ENCODE measurements at regions not wholly inside any gene's neighbourhood (a gene's known extent, or its start where the extent isn't known, plus 50 kb on each side); places are given as distances from the start of the nearest gene placed in this dataset.

DNA sequence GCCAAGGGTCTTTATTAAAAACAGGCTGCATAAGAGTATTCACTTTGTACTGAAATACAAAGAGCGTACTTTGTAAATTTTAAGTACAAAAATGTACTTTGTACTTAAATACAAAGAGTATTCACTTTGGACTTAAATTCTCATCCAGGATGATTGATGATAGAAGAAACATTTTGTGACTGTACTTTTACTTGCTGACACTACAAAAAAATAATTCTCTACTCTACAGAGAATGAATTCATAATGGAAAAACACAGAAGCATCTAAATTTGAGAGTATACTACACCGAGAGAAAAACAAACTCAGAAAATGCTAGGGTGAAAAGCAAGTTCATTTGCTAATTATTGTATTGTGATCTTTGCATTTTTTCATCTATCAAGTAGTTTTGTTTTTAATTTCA lies 54.4 kb upstream of the STXBP5 start:
- no peak for ATAC-seq
- DNase-seq, result no peak
- no peaks in the 10 kb centered on the region for H3K9me3 ChIP-seq (ENCODE audit: control insufficient read depth, low read length, poor library complexity, severe bottlenecking)
- Mint-ChIP-seq H3K27ac (no peak overlapping the region), H3K4me3 (no peak overlapping the region), H3K4me1 (no peaks in the 10 kb centered on the region), H3K36me3 (ENCODE audit: low read depth) (peaks cover 2% of the 10 kb centered on the region), H3K27me3 (peaks cover 7% of the 10 kb centered on the region)

DNA sequence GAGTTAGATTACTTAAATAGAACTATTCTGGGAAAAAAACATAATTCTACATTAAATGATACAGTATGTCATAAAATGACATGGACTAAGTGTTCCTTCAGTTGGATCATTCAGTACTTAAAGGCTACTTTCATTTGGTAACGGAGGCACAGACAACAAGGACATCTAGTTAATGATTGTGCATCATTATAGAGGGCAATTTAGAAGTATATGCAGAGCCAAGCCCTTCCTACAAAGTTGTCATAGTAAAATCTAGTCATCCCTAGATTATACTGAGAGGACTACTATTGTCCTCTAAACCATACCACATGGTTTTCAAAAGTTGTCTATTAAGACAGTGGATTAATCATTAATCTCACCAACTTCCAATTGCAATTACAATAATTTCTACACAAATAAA lies 53.9 kb upstream of the STXBP5 start:
- no peak for ATAC-seq
- no peak overlapping the region for H3K4me3 Mint-ChIP-seq
- H3K27me3 Mint-ChIP-seq, result peaks cover 7% of the 10 kb centered on the region
- H3K36me3 Mint-ChIP-seq (ENCODE audit: low read depth), result peaks cover 2% of the 10 kb centered on the region
- DNase-seq, result no peak
- no peaks in the 10 kb centered on the region for H3K9me3 ChIP-seq (ENCODE audit: control insufficient read depth, low read length, poor library complexity, severe bottlenecking)
- no peaks in the 10 kb centered on the region for H3K4me1 Mint-ChIP-seq
- no peak overlapping the region for H3K27ac Mint-ChIP-seq

Data from T-helper 17 cell (primary cell).